ENCODE measurements at regions not wholly inside any gene's neighbourhood (a gene's known extent, or its start where the extent isn't known, plus 50 kb on each side); places are given as distances from the start of the nearest gene placed in this dataset.

GRCh38 chr9:102244916-102245315 is 506.5 kb upstream of the GRIN3A start:
- no peak for TF ChIP-seq POLR2A (IDR thresholded peaks at IDR 0.05; ENCODE audit: low read depth, low read length)
- no peak for TF ChIP-seq POLR2AphosphoS5 (IDR thresholded peaks at IDR 0.05; ENCODE audit: low read depth, low read length)
- no peak for TF ChIP-seq TAF1 (IDR thresholded peaks at IDR 0.05; ENCODE audit: low read depth, low read length)
- no peak for TF ChIP-seq POU2F2 (IDR thresholded peaks at IDR 0.05; ENCODE audit: low read depth, low read length)
- no peak for TF ChIP-seq SPI1 (IDR thresholded peaks at IDR 0.05; ENCODE audit: low read depth, low read length)

Data from GM12891 (cell line).